Neural crest cell (in vitro differentiated cells): ENCODE measurements at regions not wholly inside any gene's neighbourhood (a gene's known extent, or its start where the extent isn't known, plus 50 kb on each side); places are given as distances from the start of the nearest gene placed in this dataset.
"Not testable (repeated sequence)": the region's sequence is repeated elsewhere in the genome, so short reads cannot be mapped to it uniquely, and the experiment has no call there.

Source experiments
- DNase-seq: peaks from one replicate; pipeline ENCODE4 v3.0.0; 2021; ENCODE audit warnings: low read depth, mixed read lengths, low spot score
- H3K27ac Mint-ChIP-seq: one replicate; pipeline ENCODE4 v1.8.0; 2021; ENCODE audit warnings: mild to moderate bottlenecking, mixed read lengths; ENCODE audit not compliant: unreplicated experiment
- H3K27me3 Mint-ChIP-seq: 2 replicates; pipeline ENCODE4 v1.8.0; 2021; ENCODE audit warnings: low read depth, mild to moderate bottlenecking, mixed read lengths
- H3K36me3 Mint-ChIP-seq: 2 replicates; pipeline ENCODE4 v1.8.0; 2021; ENCODE audit warnings: low read depth, mild to moderate bottlenecking, mixed read lengths
- H3K4me1 Mint-ChIP-seq: 2 replicates; pipeline ENCODE4 v1.8.0; 2021; ENCODE audit warnings: mixed read lengths
- H3K4me3 Mint-ChIP-seq: one replicate; pipeline ENCODE4 v1.8.0; 2021; ENCODE audit warnings: mild to moderate bottlenecking, mixed read lengths
- H3K9me3 Mint-ChIP-seq: 2 replicates; pipeline ENCODE4 v1.8.0; 2021; ENCODE audit warnings: mixed read lengths
- CTCF ChIP-seq: fragments of 200-600 bp; sonication (generic); conservative IDR thresholded peaks from 2 replicates; pipeline ENCODE4 v1.5.0; 2021; ENCODE audit warnings: antibody characterized with exemption, mild to moderate bottlenecking

- TF ChIP-seq CTCF, result no peak
- Mint-ChIP-seq H3K9me3 (peaks cover 6% of the 10 kb centered on the region), H3K4me3 (no peak overlapping the region), H3K27ac (no peak overlapping the region), H3K36me3 (peaks cover 2% of the 10 kb centered on the region), H3K4me1 (no peaks in the 10 kb centered on the region), H3K27me3 (no peaks in the 10 kb centered on the region)
- DNase-seq, result no peak
Measured at GRCh38 chr2:38484957-38485356, 107.9 kb upstream of the ATL2 start.

- TF ChIP-seq CTCF, result no peak
- no peaks in the 10 kb centered on the region for H3K27me3 Mint-ChIP-seq
- no peak for DNase-seq
- peaks cover 2% of the 10 kb centered on the region for H3K36me3 Mint-ChIP-seq
- H3K4me3 Mint-ChIP-seq, result no peak overlapping the region
- peaks cover 6% of the 10 kb centered on the region for H3K9me3 Mint-ChIP-seq
- H3K27ac Mint-ChIP-seq, result no peak overlapping the region
- H3K4me1 Mint-ChIP-seq, result no peaks in the 10 kb centered on the region
Measured at GRCh38 chr2:38483776-38484501, 106.9 kb upstream of the ATL2 start.

GRCh38 chr2:38482710-38483109, 105.6 kb upstream of the ATL2 start:
- H3K9me3 Mint-ChIP-seq, H3K4me3 Mint-ChIP-seq, H3K4me1 Mint-ChIP-seq, H3K27ac Mint-ChIP-seq, H3K27me3 Mint-ChIP-seq, H3K36me3 Mint-ChIP-seq, DNase-seq: not testable (repeated sequence)

- DNase-seq, result no peak
- no peaks in the 10 kb centered on the region for H3K4me1 Mint-ChIP-seq
- peaks cover 2% of the 10 kb centered on the region for H3K36me3 Mint-ChIP-seq
- H3K4me3 Mint-ChIP-seq, result no peak overlapping the region
- TF ChIP-seq CTCF, result no peak
- H3K27ac Mint-ChIP-seq, result no peak overlapping the region
- no peaks in the 10 kb centered on the region for H3K27me3 Mint-ChIP-seq
- H3K9me3 Mint-ChIP-seq, result peaks cover 6% of the 10 kb centered on the region
Measured at GRCh38 chr2:38480617-38481016, 103.5 kb upstream of the ATL2 start.

- Mint-ChIP-seq H3K4me3 (no peak overlapping the region), H3K27me3 (no peaks in the 10 kb centered on the region), H3K4me1 (no peaks in the 10 kb centered on the region), H3K9me3 (peaks cover 6% of the 10 kb centered on the region), H3K36me3 (peaks cover 2% of the 10 kb centered on the region), H3K27ac (no peak overlapping the region)
- no peak for DNase-seq
- no peak for TF ChIP-seq CTCF
Measured at GRCh38 chr2:38477006-38477405, 99.9 kb upstream of the ATL2 start.

GRCh38 chr2:38475567-38475881, 98.5 kb upstream of the ATL2 start:
- no peaks in the 10 kb centered on the region for H3K36me3 Mint-ChIP-seq
- DNase-seq, result no peak
- no peak overlapping the region for H3K4me3 Mint-ChIP-seq
- no peak overlapping the region for H3K27ac Mint-ChIP-seq
- no peak for TF ChIP-seq CTCF
- H3K27me3 Mint-ChIP-seq, result no peaks in the 10 kb centered on the region
- no peaks in the 10 kb centered on the region for H3K4me1 Mint-ChIP-seq
- peaks cover 1% of the 10 kb centered on the region for H3K9me3 Mint-ChIP-seq
